Neural cell (in vitro differentiated cells): ENCODE measurements at regions not wholly inside any gene's neighbourhood (a gene's known extent, or its start where the extent isn't known, plus 50 kb on each side); places are given as distances from the start of the nearest gene placed in this dataset.

Source experiments
- H2AFZ ChIP-seq: fragments of 200-600, 300-800 bp; sonication (generic), shearing (Covaris generic); 2 replicates; pipeline ENCODE4 v1.6.0; 2014; ENCODE audit warnings: low read depth, mild to moderate bottlenecking, antibody characterized with exemption, low read length, moderate library complexity
- H3F3A ChIP-seq: fragments of 200-600 bp; shearing (Covaris generic); 2 replicates; pipeline ENCODE4 v1.6.1; 2016; ENCODE audit warnings: mild to moderate bottlenecking, moderate library complexity, mixed read lengths, antibody characterized with exemption, low read length; ENCODE audit not compliant: insufficient read depth, poor library complexity, severe bottlenecking
- H3K27ac ChIP-seq: fragments of 200-600, 300-800 bp; sonication (generic), shearing (Covaris generic); 2 replicates; pipeline ENCODE4 v1.5.1; 2014; ENCODE audit warnings: mild to moderate bottlenecking, low read length, moderate library complexity
- H3K27me3 ChIP-seq: fragments of 300-800, 200-600 bp; sonication (generic), shearing (Covaris generic); 2 replicates; pipeline ENCODE4 v1.6.0; 2014; ENCODE audit warnings: mild to moderate bottlenecking, low read depth, low read length, moderate library complexity; ENCODE audit not compliant: insufficient read depth
- H3K36me3 ChIP-seq: fragments of 300-800, 200-600 bp; sonication (generic), shearing (Covaris generic); 2 replicates; pipeline ENCODE4 v1.5.1; 2014; ENCODE audit warnings: mild to moderate bottlenecking, antibody characterized with exemption, low read length, moderate library complexity; ENCODE audit not compliant: insufficient read depth
- H3K4me2 ChIP-seq: fragments of 300-800, 200-600 bp; sonication (generic), shearing (Covaris generic); 2 replicates; pipeline ENCODE4 v1.6.0; 2014; ENCODE audit warnings: mild to moderate bottlenecking, low read length
- H3K4me3 ChIP-seq: fragments of 300-800, 200-600 bp; sonication (generic), shearing (Covaris generic); 2 replicates; pipeline ENCODE4 v1.5.1; 2014; ENCODE audit warnings: mild to moderate bottlenecking, low read length, moderate library complexity
- H3K79me2 ChIP-seq: fragments of 200-600 bp; shearing (Covaris generic); replicated peaks from 2 replicates; pipeline ENCODE4 v1.6.0; 2014; ENCODE audit warnings: mild to moderate bottlenecking, low read length, moderate library complexity; ENCODE audit not compliant: insufficient read depth
- H3K9ac ChIP-seq: fragments of 300-800, 200-600 bp; sonication (generic), shearing (Covaris generic); 2 replicates; pipeline ENCODE4 v1.6.1; 2016; ENCODE audit warnings: mild to moderate bottlenecking, low read length, mixed read lengths
- H3K9me2 ChIP-seq: fragments of 200-600 bp; shearing (Covaris generic); 2 replicates; pipeline ENCODE4 v1.6.1; 2016; ENCODE audit warnings: mild to moderate bottlenecking, low read length, mixed read lengths; ENCODE audit not compliant: insufficient read depth
- H3K9me3 ChIP-seq: fragments of 200-600, 300-800 bp; sonication (generic), shearing (Covaris generic); 2 replicates; pipeline ENCODE4 v1.6.1; 2016; ENCODE audit warnings: mild to moderate bottlenecking, mixed run types, low read length, moderate library complexity, mixed read lengths
- H4K20me1 ChIP-seq: fragments of 200-600 bp; shearing (Covaris generic); 2 replicates; pipeline ENCODE4 v1.6.1; 2016; ENCODE audit warnings: mild to moderate bottlenecking, mixed run types; ENCODE audit not compliant: insufficient read depth
- EP300 ChIP-seq: fragments of 450-650 bp; conservative IDR thresholded peaks from 2 replicates; pipeline ENCODE4 v1.6.1; 2014; ENCODE audit warnings: antibody characterized with exemption, mild to moderate bottlenecking, moderate library complexity; ENCODE audit not compliant: poor library complexity, severe bottlenecking
- EZH2 ChIP-seq: fragments of 200-600, 300-800 bp; shearing (Covaris generic), sonication (generic); IDR thresholded peaks from 2 replicates; pipeline ENCODE4 v1.6.1; 2014; ENCODE audit warnings: antibody characterized with exemption, low read length, borderline replicate concordance, mild to moderate bottlenecking; ENCODE audit not compliant: insufficient read depth, poor library complexity, severe bottlenecking
- MXI1 ChIP-seq: fragments of 450-650 bp; conservative IDR thresholded peaks from 2 replicates; pipeline ENCODE4 v1.6.1; 2014; ENCODE audit warnings: antibody characterized with exemption, mild to moderate bottlenecking; ENCODE audit not compliant: poor library complexity, severe bottlenecking
- POLR2AphosphoS5 ChIP-seq: IDR thresholded peaks from 2 replicates; pipeline ENCODE4 v1.6.1; 2012
- RAD21 ChIP-seq: fragments of 450-650 bp; conservative IDR thresholded peaks from 2 replicates; pipeline ENCODE4 v1.6.1; 2014; ENCODE audit warnings: antibody characterized with exemption, mild to moderate bottlenecking, moderate library complexity
- SMC3 ChIP-seq: fragments of 450-650 bp; conservative IDR thresholded peaks from 2 replicates; pipeline ENCODE4 v1.6.1; 2014; ENCODE audit warnings: antibody characterized with exemption, mild to moderate bottlenecking, moderate library complexity; ENCODE audit not compliant: poor library complexity
- TAF1 ChIP-seq: IDR thresholded peaks from 2 replicates; pipeline ENCODE4 v1.6.1; 2012; ENCODE audit warnings: low read depth
- TF ChIP-seq, protein P1 (sequence below): fragments of 450-650 bp; IDR thresholded peaks from 2 replicates; pipeline ENCODE4 v1.5.1; 2014; ENCODE audit warnings: antibody characterized with exemption, mild to moderate bottlenecking, moderate library complexity; ENCODE audit not compliant: poor library complexity, severe bottlenecking
- TF ChIP-seq, protein P2 (sequence below): IDR thresholded peaks from 2 replicates; pipeline ENCODE4 v1.6.1; 2012; ENCODE audit warnings: borderline replicate concordance

- Histone ChIP-seq H3K9ac (no peak overlapping the region), H3K27ac (no peak overlapping the region), H3K27me3 (no peaks in the 10 kb centered on the region), H3F3A (no peaks in the 10 kb centered on the region), H3K9me2 (no peaks in the 10 kb centered on the region), H3K36me3 (no peaks in the 10 kb centered on the region), H2AFZ (no peak overlapping the region), H3K4me3 (no peak overlapping the region), H3K79me2 (no peaks in the 10 kb centered on the region), H3K9me3 (no peaks in the 10 kb centered on the region), H4K20me1 (no peaks in the 10 kb centered on the region), H3K4me2 (no peak overlapping the region)
- TF ChIP-seq EP300: no peak
- no peak for TF ChIP-seq POLR2AphosphoS5
- TF ChIP-seq SMC3: no peak
- no peak for TF ChIP-seq RAD21
- TF ChIP-seq, protein P1, sequence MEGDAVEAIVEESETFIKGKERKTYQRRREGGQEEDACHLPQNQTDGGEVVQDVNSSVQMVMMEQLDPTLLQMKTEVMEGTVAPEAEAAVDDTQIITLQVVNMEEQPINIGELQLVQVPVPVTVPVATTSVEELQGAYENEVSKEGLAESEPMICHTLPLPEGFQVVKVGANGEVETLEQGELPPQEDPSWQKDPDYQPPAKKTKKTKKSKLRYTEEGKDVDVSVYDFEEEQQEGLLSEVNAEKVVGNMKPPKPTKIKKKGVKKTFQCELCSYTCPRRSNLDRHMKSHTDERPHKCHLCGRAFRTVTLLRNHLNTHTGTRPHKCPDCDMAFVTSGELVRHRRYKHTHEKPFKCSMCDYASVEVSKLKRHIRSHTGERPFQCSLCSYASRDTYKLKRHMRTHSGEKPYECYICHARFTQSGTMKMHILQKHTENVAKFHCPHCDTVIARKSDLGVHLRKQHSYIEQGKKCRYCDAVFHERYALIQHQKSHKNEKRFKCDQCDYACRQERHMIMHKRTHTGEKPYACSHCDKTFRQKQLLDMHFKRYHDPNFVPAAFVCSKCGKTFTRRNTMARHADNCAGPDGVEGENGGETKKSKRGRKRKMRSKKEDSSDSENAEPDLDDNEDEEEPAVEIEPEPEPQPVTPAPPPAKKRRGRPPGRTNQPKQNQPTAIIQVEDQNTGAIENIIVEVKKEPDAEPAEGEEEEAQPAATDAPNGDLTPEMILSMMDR: no peak
- TF ChIP-seq, protein P2, sequence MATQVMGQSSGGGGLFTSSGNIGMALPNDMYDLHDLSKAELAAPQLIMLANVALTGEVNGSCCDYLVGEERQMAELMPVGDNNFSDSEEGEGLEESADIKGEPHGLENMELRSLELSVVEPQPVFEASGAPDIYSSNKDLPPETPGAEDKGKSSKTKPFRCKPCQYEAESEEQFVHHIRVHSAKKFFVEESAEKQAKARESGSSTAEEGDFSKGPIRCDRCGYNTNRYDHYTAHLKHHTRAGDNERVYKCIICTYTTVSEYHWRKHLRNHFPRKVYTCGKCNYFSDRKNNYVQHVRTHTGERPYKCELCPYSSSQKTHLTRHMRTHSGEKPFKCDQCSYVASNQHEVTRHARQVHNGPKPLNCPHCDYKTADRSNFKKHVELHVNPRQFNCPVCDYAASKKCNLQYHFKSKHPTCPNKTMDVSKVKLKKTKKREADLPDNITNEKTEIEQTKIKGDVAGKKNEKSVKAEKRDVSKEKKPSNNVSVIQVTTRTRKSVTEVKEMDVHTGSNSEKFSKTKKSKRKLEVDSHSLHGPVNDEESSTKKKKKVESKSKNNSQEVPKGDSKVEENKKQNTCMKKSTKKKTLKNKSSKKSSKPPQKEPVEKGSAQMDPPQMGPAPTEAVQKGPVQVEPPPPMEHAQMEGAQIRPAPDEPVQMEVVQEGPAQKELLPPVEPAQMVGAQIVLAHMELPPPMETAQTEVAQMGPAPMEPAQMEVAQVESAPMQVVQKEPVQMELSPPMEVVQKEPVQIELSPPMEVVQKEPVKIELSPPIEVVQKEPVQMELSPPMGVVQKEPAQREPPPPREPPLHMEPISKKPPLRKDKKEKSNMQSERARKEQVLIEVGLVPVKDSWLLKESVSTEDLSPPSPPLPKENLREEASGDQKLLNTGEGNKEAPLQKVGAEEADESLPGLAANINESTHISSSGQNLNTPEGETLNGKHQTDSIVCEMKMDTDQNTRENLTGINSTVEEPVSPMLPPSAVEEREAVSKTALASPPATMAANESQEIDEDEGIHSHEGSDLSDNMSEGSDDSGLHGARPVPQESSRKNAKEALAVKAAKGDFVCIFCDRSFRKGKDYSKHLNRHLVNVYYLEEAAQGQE: no peak
These were observed 99.8 kb upstream of the TMTC1 start for GRCh38 chr12:29883525-29883924.

DNA sequence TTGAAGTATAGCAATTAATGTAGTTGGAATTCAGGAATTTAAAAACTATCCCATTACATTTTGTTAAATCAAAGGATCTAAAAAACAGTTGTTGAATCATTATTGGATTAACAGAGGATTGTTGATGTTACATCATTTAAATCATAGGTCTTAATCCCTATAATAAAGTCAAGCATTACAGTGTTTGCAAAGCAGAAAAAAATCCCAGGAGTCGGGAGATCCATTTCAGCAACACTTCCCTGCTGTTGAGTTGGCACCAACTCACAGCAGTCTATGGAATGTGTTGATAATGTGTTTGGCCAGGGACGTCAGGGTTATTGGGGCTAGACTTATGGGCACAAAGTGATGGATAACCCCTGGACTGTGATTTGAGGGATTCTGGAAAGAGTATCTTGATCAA lies 99.1 kb upstream of the TMTC1 start:
- H3F3A ChIP-seq: no peaks in the 10 kb centered on the region
- H3K79me2 ChIP-seq: no peaks in the 10 kb centered on the region
- H3K9me2 ChIP-seq: no peaks in the 10 kb centered on the region
- no peak overlapping the region for H2AFZ ChIP-seq
- no peaks in the 10 kb centered on the region for H3K27me3 ChIP-seq
- no peaks in the 10 kb centered on the region for H4K20me1 ChIP-seq
- H3K9ac ChIP-seq: no peak overlapping the region
- H3K36me3 ChIP-seq: no peaks in the 10 kb centered on the region
- no peak overlapping the region for H3K4me2 ChIP-seq
- TF ChIP-seq, protein P1: no peak
- no peak for TF ChIP-seq MXI1
- TF ChIP-seq, protein P2: no peak
- TF ChIP-seq TAF1: no peak
- no peak for TF ChIP-seq POLR2AphosphoS5
- no peak for TF ChIP-seq EZH2
- no peak for TF ChIP-seq RAD21
- TF ChIP-seq SMC3: no peak
- TF ChIP-seq EP300: no peak
- H3K27ac ChIP-seq: no peak overlapping the region
- H3K4me3 ChIP-seq: no peak overlapping the region
- H3K9me3 ChIP-seq: no peaks in the 10 kb centered on the region
